GM12878 (cell line): ENCODE measurements at regions not wholly inside any gene's neighbourhood (a gene's known extent, or its start where the extent isn't known, plus 50 kb on each side); places are given as distances from the start of the nearest gene placed in this dataset.
A peak's percentile ranks its signal among the peaks of the same experiment; 100 is the strongest.

Experiments used
- BRCA1 ChIP-seq: IDR thresholded peaks from 2 replicates; pipeline ENCODE4 v1.6.1; 2011; ENCODE audit warnings: low read depth, low read length, improper control_type of control experiment
- CBX5 ChIP-seq: sonication (generic); IDR thresholded peaks from 2 replicates; pipeline ENCODE4 v1.6.1; 2016; ENCODE audit warnings: low read depth, moderate library complexity, mild to moderate bottlenecking, inconsistent platforms
- CHD1 ChIP-seq: IDR thresholded peaks from 2 replicates; pipeline ENCODE4 v1.6.1; 2012; ENCODE audit warnings: low read depth, low read length, improper control_type of control experiment
- CHD2 ChIP-seq: IDR thresholded peaks from 2 replicates; pipeline ENCODE4 v1.6.1; 2011; ENCODE audit warnings: low read depth, low read length, improper control_type of control experiment, borderline replicate concordance
- EED ChIP-seq: sonication (generic); IDR thresholded peaks from 2 replicates; pipeline ENCODE4 v1.6.1; 2016; ENCODE audit warnings: antibody characterized with exemption, low read depth
- EGR1 ChIP-seq, 2 experiments: IDR thresholded peaks; 1 replicate in 1 of 2; 2 replicates in 1 of 2; pipeline ENCODE4 v1.6.1; 2011 to 2012; ENCODE audit warnings: low read depth in 2 of 2, low read length in 2 of 2, borderline replicate concordance in 1 of 2, mild to moderate bottlenecking in 1 of 2, moderate library complexity in 1 of 2
- ESRRA ChIP-seq: IDR thresholded peaks from 2 replicates; pipeline ENCODE4 v1.6.1; 2012; ENCODE audit warnings: mild to moderate bottlenecking, low read length, improper control_type of control experiment
- GABPA ChIP-seq: IDR thresholded peaks from 2 replicates; pipeline ENCODE4 v1.6.1; 2014; ENCODE audit warnings: antibody characterized with exemption, low read depth, mild to moderate bottlenecking, inconsistent platforms
- HDGF ChIP-seq: fragments of 450-650 bp; IDR thresholded peaks from 2 replicates; pipeline ENCODE4 v1.6.1; 2016; ENCODE audit warnings: antibody characterized with exemption
- IKZF1 ChIP-seq: fragments of 450-650 bp; conservative IDR thresholded peaks from 2 replicates; pipeline ENCODE4 v1.6.1; 2017; ENCODE audit warnings: antibody characterized with exemption, mild to moderate bottlenecking
- IRF4 ChIP-seq: IDR thresholded peaks from 2 replicates; pipeline ENCODE4 v1.6.1; 2011; ENCODE audit warnings: low read depth, low read length
- MEF2A ChIP-seq: IDR thresholded peaks from 2 replicates; pipeline ENCODE4 v1.6.1; 2011; ENCODE audit warnings: low read depth, mild to moderate bottlenecking, low read length, moderate library complexity; ENCODE audit not compliant: insufficient read depth
- PAX8 ChIP-seq: fragments of 450-650 bp; IDR thresholded peaks from 2 replicates; pipeline ENCODE4 v1.6.1; 2017; ENCODE audit warnings: mild to moderate bottlenecking, moderate library complexity
- PML ChIP-seq: IDR thresholded peaks from 2 replicates; pipeline ENCODE4 v1.6.1; 2012; ENCODE audit warnings: low read length, inconsistent platforms
- RFX5 ChIP-seq: IDR thresholded peaks from 2 replicates; pipeline ENCODE4 v1.6.1; 2011; ENCODE audit warnings: low read depth, low read length, improper control_type of control experiment
- SP1 ChIP-seq: IDR thresholded peaks from one replicate; pipeline ENCODE4 v1.6.1; 2011; ENCODE audit warnings: low read depth, low read length
- STAT1 ChIP-seq: fragments of 450-650 bp; conservative IDR thresholded peaks from 2 replicates; pipeline ENCODE4 v1.6.1; 2014; ENCODE audit warnings: antibody characterized with exemption, mild to moderate bottlenecking
- ZNF207 ChIP-seq: fragments of 450-650 bp; IDR thresholded peaks from 2 replicates; pipeline ENCODE4 v1.6.1; 2014; ENCODE audit warnings: antibody characterized with exemption, mild to moderate bottlenecking, borderline replicate concordance
- TF ChIP-seq, protein P1 (sequence below): fragments of 450-650 bp; IDR thresholded peaks from 2 replicates; pipeline ENCODE4 v1.6.1; 2018; ENCODE audit warnings: borderline replicate concordance, mild to moderate bottlenecking; ENCODE audit not compliant: partially characterized antibody
- TF ChIP-seq, protein P2 (sequence below): fragments of 150-350 bp; IDR thresholded peaks from 2 replicates; pipeline ENCODE4 v1.6.1; 2016; ENCODE audit warnings: low read depth, low read length
- TF ChIP-seq, protein P3 (sequence below): fragments of 450-650 bp; IDR thresholded peaks from 2 replicates; pipeline ENCODE4 v1.6.1; 2017; ENCODE audit warnings: low read depth, mild to moderate bottlenecking, moderate library complexity
- TF ChIP-seq, protein P4 (sequence below): IDR thresholded peaks from 2 replicates; pipeline ENCODE4 v1.6.1; 2012; ENCODE audit warnings: low read depth, low read length, improper control_type of control experiment
- TF ChIP-seq, protein P5 (sequence below): IDR thresholded peaks from 2 replicates; pipeline ENCODE4 v1.6.1; 2011; ENCODE audit warnings: borderline replicate concordance, low read depth, mild to moderate bottlenecking, moderate library complexity, mixed read lengths, low read length; ENCODE audit not compliant: insufficient read depth; ENCODE audit errors: extremely low read length

DNA sequence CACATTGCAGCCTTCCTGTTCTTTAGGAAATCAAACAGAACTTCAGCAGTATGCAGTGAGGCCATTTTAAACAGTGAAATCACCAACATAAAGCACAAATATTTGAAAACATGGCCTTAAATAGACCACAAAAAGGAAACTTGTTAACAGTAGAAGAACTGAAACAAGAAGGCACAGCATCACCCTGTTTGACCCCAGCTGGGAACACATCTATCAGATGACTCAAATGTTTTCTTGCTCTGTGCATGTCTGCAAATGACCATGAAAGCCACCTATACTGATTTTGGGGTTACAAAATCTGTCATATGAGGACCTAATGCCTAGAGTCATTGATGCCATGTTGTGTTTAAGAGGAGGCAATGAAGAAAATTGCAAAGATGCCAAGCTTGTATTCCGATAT, 123.8 kb upstream of the ADGRF1 start (continued):
- peak; percentile 33; the same call in 1 of the 2 replicates for TF ChIP-seq IRF4
- TF ChIP-seq, protein P1, sequence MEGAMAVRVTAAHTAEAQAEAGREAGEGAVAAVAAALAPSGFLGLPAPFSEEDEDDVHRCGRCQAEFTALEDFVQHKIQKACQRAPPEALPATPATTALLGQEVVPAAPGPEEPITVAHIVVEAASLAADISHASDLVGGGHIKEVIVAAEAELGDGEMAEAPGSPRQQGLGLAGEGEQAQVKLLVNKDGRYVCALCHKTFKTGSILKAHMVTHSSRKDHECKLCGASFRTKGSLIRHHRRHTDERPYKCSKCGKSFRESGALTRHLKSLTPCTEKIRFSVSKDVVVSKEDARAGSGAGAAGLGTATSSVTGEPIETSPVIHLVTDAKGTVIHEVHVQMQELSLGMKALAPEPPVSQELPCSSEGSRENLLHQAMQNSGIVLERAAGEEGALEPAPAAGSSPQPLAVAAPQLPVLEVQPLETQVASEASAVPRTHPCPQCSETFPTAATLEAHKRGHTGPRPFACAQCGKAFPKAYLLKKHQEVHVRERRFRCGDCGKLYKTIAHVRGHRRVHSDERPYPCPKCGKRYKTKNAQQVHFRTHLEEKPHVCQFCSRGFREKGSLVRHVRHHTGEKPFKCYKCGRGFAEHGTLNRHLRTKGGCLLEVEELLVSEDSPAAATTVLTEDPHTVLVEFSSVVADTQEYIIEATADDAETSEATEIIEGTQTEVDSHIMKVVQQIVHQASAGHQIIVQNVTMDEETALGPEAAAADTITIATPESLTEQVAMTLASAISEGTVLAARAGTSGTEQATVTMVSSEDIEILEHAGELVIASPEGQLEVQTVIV: no peak
- 0 out of 2 replicates have a peak, but pooled peaks have one; percentile 20 for TF ChIP-seq IKZF1
- TF ChIP-seq GABPA: 0 out of 2 replicates have a peak, but pooled peaks have one; percentile 13
- TF ChIP-seq, protein P2, sequence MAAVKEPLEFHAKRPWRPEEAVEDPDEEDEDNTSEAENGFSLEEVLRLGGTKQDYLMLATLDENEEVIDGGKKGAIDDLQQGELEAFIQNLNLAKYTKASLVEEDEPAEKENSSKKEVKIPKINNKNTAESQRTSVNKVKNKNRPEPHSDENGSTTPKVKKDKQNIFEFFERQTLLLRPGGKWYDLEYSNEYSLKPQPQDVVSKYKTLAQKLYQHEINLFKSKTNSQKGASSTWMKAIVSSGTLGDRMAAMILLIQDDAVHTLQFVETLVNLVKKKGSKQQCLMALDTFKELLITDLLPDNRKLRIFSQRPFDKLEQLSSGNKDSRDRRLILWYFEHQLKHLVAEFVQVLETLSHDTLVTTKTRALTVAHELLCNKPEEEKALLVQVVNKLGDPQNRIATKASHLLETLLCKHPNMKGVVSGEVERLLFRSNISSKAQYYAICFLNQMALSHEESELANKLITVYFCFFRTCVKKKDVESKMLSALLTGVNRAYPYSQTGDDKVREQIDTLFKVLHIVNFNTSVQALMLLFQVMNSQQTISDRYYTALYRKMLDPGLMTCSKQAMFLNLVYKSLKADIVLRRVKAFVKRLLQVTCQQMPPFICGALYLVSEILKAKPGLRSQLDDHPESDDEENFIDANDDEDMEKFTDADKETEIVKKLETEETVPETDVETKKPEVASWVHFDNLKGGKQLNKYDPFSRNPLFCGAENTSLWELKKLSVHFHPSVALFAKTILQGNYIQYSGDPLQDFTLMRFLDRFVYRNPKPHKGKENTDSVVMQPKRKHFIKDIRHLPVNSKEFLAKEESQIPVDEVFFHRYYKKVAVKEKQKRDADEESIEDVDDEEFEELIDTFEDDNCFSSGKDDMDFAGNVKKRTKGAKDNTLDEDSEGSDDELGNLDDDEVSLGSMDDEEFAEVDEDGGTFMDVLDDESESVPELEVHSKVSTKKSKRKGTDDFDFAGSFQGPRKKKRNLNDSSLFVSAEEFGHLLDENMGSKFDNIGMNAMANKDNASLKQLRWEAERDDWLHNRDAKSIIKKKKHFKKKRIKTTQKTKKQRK: no peak
- no peak for TF ChIP-seq CHD1
- TF ChIP-seq, protein P3, sequence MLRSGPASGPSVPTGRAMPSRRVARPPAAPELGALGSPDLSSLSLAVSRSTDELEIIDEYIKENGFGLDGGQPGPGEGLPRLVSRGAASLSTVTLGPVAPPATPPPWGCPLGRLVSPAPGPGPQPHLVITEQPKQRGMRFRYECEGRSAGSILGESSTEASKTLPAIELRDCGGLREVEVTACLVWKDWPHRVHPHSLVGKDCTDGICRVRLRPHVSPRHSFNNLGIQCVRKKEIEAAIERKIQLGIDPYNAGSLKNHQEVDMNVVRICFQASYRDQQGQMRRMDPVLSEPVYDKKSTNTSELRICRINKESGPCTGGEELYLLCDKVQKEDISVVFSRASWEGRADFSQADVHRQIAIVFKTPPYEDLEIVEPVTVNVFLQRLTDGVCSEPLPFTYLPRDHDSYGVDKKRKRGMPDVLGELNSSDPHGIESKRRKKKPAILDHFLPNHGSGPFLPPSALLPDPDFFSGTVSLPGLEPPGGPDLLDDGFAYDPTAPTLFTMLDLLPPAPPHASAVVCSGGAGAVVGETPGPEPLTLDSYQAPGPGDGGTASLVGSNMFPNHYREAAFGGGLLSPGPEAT: no peak
- no peak for TF ChIP-seq PAX8
- TF ChIP-seq STAT1: no peak
- no peak for TF ChIP-seq RFX5
- TF ChIP-seq, protein P4, sequence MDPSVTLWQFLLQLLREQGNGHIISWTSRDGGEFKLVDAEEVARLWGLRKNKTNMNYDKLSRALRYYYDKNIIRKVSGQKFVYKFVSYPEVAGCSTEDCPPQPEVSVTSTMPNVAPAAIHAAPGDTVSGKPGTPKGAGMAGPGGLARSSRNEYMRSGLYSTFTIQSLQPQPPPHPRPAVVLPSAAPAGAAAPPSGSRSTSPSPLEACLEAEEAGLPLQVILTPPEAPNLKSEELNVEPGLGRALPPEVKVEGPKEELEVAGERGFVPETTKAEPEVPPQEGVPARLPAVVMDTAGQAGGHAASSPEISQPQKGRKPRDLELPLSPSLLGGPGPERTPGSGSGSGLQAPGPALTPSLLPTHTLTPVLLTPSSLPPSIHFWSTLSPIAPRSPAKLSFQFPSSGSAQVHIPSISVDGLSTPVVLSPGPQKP: no peak
- no peak for TF ChIP-seq ZNF207
- no peak for TF ChIP-seq EGR1 (IDR thresholded peaks at IDR 0.05; ENCODE audit: borderline replicate concordance in 1 of 2, low read depth in 2 of 2, low read length in 2 of 2)
- no peak for TF ChIP-seq ESRRA
- TF ChIP-seq EED: 0 out of 2 replicates have a peak, but pooled peaks have one; percentile 40
- no peak for TF ChIP-seq SP1
- TF ChIP-seq, protein P5, sequence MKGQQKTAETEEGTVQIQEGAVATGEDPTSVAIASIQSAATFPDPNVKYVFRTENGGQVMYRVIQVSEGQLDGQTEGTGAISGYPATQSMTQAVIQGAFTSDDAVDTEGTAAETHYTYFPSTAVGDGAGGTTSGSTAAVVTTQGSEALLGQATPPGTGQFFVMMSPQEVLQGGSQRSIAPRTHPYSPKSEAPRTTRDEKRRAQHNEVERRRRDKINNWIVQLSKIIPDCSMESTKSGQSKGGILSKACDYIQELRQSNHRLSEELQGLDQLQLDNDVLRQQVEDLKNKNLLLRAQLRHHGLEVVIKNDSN: no peak
- no peak for TF ChIP-seq CHD2
- TF ChIP-seq HDGF: no peak
- no peak for TF ChIP-seq BRCA1
- no peak for TF ChIP-seq PML
- no peak for TF ChIP-seq CBX5
- TF ChIP-seq MEF2A: peak; percentile 29; the same call in 1 of the 2 replicates
